HG02571 (cell line): ENCODE measurements at regions not wholly inside any gene's neighbourhood (a gene's known extent, or its start where the extent isn't known, plus 50 kb on each side); places are given as distances from the start of the nearest gene placed in this dataset.
"Not testable (repeated sequence)": the region's sequence is repeated elsewhere in the genome, so short reads cannot be mapped to it uniquely, and the experiment has no call there.

Experiments used
- ATAC-seq: cut with Tn5 transposase; IDR thresholded peaks from one replicate; pipeline ENCODE4 v1.9.1; 2021; ENCODE audit warnings: mild to moderate bottlenecking, moderate library complexity; ENCODE audit not compliant: unreplicated experiment

GRCh38 chr5:165015547-165015946 lies 1510.1 kb downstream of the MAT2B start:
- no peak for ATAC-seq

- no peak for ATAC-seq
Measured at GRCh38 chr5:165026971-165027370, 1521.6 kb downstream of the MAT2B start.

GRCh38 chr5:165028356-165028755 lies 1522.9 kb downstream of the MAT2B start:
- no peak for ATAC-seq

- ATAC-seq, result no peak
Measured at GRCh38 chr5:165029099-165029870, 1523.9 kb downstream of the MAT2B start.

GRCh38 chr5:165030971-165031370 lies 1525.6 kb downstream of the MAT2B start:
- ATAC-seq, result no peak

- ATAC-seq, result no peak
Measured at GRCh38 chr5:165031371-165031770, 1526.0 kb downstream of the MAT2B start.

GRCh38 chr5:165035520-165035919 lies 1530.1 kb downstream of the MAT2B start:
- no peak for ATAC-seq

GRCh38 chr5:165039748-165040147 lies 1534.3 kb downstream of the MAT2B start:
- ATAC-seq, result no peak

- not testable (repeated sequence) for ATAC-seq
Measured at GRCh38 chr5:165045941-165046340, 1540.5 kb downstream of the MAT2B start.

- no peak for ATAC-seq
Measured at GRCh38 chr5:165055476-165055875, 1550.1 kb downstream of the MAT2B start.

- ATAC-seq, result no peak
Measured at GRCh38 chr5:165057145-165057544, 1551.7 kb downstream of the MAT2B start.

GRCh38 chr5:165066751-165067385 lies 1561.4 kb downstream of the MAT2B start:
- ATAC-seq, result no peak

GRCh38 chr5:165076686-165077085 lies 1571.3 kb downstream of the MAT2B start:
- ATAC-seq, result no peak

GRCh38 chr5:165079389-165079788 lies 1574.0 kb downstream of the MAT2B start:
- ATAC-seq, result no peak

- ATAC-seq, result no peak
Measured at GRCh38 chr5:165083394-165083793, 1578.0 kb downstream of the MAT2B start.

- ATAC-seq, result no peak
Measured at GRCh38 chr5:165086465-165086864, 1581.0 kb downstream of the MAT2B start.

- no peak for ATAC-seq
Measured at GRCh38 chr5:165094782-165095181, 1589.4 kb downstream of the MAT2B start.

- ATAC-seq, result no peak
Measured at GRCh38 chr5:165101709-165102108, 1596.3 kb downstream of the MAT2B start.

GRCh38 chr5:165104611-165105010 lies 1599.2 kb downstream of the MAT2B start:
- ATAC-seq, result no peak

GRCh38 chr5:165108809-165109208 lies 1603.4 kb downstream of the MAT2B start:
- ATAC-seq, result no peak

GRCh38 chr5:165119175-165119574 lies 1613.8 kb downstream of the MAT2B start:
- ATAC-seq, result no peak

GRCh38 chr5:165126598-165126997 lies 1621.2 kb downstream of the MAT2B start:
- no peak for ATAC-seq
